CD4-positive, alpha-beta T cell treated with Interleukin-1 beta for 1 hour (primary cell): ENCODE measurements at regions not wholly inside any gene's neighbourhood (a gene's known extent, or its start where the extent isn't known, plus 50 kb on each side); places are given as distances from the start of the nearest gene placed in this dataset.

Experiments used
- DNase-seq, 2 donors: peaks; one replicate each; pipeline ENCODE4 v3.0.0-alpha.2; 2020 to 2022

DNA sequence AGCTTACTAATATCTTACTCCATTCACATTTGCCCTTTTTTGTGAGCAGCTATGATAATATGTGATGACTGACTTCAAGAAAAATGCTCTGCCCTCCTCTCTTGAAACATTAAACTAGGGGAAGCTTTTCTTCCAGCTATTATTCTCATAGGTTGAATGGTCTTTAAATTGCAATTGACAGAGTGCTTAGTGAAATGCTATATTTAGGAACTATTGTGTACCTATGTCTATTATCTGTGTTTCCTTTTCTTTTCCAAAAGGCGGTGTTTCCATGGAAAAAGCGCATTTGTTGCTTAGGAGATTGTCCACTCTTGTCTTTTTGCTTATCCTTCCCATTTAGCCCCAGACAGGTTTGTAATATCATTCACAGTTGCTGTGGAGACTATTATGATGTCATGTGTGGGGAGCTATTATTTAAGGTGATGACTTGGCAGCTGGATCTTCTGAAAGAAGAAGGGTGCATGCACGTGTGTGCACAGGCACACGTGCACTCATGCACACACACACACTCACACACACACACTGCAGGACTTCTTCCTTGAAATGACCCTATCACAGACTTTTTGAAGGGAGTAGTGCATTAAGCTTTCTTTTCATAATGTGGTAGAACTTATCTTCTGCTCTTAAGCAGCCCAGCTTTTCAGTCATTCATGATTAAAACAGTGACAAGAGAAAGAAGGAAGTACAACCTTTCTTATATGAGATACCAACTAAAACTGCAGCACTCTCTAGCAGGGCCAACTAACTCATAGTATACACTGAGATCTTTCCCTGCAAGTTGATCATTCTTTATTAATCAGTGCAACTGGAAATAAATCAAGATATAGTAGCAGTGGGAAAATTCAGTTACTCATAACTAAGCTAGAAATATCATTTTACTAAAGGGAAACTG lies 340.8 kb upstream of the MTNR1B start:
- no peak for DNase-seq

DNA sequence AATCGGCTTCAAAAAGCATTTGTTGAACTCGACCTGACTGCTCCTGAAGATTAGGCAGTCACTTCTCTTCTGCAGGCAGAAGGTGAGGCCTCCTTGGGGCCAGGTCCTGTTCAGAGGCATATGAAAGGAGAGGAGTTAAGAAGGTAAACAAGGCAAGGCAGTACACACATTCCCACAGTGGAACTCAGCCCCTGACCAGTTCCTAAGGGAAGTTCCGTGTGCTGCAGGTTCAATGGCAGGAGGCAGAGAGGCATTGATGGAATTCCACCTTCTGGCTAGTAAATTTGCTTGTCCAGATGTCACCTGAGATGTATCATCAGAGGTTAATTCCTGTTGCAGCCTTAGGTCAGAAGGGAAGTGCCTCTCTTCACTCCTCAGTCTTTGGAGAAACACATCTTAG lies 337.0 kb upstream of the MTNR1B start:
- DNase-seq, result no peak

DNA sequence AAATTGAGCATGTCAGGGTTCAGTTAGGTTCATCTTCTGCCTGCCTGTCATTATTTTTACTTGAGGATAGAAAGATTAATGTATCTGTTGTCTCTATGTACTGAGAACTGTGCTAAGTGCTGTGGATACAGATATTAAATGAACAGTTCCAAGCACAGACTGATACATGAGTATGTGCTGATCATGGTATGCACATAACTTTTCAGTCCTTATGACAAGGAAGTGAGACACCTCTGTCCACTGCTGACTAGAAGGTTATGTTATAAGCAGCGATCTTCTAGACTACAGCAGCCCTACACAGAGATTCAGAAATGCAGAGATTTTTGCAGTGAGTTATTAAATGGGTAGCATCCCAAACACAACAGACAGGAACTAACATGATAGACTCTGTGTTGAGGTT lies 335.6 kb upstream of the MTNR1B start:
- DNase-seq, result no peak

DNA sequence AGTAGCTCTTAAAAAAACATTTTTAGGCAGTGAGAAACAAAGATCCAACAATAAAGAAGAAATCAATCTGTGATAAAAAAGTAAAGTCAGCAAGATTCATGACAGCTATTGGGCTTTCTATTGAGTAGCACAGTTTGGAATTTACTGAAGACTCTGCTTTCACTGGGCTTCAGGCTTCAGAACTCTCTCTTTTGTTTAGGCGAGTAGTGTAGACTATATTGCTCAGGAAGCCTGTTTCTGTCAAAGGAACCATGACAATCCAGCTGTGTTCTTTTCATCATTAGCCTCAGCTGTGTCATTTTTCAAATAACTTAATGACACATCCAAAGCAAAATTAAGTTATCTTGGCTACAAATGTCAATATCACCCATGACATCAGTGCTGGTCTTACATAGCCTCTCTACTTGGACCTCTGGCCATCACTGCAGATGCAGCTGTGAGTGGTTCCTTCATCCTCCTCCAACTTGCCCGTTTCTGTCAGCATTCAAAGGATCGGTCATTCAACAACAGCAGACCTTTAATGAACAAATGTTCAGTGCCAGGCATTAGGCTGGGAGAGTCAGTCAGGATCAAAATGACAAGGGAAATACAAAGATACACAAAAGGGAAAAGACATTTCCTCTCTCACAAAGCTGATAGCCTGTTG lies 332.8 kb upstream of the MTNR1B start:
- no peak for DNase-seq

DNA sequence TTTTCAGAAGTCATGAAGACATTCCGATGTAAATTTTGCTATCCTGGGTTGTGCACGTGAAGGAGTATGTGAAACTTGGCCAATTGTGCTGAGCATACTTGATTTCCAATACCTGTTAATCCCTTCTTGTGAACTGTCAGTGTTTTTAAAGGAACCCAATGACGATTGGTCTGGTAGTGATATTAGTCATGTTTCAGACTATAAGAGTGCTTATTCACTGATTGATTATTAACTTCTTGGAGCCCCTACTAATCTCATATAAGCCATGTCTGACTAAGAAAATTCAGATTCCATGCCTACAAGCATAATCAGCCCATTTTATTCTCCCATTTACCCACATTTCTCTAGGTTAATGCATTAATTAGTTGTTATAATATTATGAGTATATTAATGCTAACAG lies 330.8 kb upstream of the MTNR1B start:
- no peak for DNase-seq

DNA sequence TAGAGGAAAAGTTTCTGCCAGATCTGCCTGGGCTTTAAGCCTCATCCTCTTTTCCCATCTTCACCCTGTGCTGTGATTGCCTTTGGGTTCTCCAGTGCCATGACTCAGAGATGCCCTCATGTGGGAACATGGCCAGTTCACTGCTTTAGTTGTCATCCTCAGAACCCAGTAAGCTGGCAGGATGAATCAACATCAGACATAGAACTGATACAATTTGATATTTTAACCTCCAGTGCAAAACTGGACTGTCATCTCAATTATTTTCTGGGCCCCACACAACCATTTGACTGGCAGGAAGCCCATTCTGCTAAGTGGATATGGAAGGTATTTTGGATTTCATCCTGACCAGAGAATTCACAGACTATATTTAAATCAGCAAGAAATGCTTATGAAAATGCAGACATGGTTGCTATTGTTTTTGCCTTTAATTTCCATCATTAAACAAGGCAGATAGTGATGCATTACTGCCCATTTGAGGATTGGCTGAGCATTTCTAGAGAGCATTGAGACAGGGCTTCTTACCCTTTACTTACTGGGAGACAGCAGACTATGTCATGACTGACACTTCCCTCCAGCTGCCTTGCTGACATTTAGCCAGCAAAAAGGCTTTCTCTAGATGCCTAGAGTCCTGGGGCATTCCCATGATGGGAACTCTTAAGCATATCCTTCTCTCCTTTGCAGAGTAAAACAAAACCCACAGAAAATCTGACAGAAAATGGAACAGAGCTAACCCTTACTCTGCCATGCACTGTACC lies 327.1 kb upstream of the MTNR1B start:
- DNase-seq, result no peak

DNA sequence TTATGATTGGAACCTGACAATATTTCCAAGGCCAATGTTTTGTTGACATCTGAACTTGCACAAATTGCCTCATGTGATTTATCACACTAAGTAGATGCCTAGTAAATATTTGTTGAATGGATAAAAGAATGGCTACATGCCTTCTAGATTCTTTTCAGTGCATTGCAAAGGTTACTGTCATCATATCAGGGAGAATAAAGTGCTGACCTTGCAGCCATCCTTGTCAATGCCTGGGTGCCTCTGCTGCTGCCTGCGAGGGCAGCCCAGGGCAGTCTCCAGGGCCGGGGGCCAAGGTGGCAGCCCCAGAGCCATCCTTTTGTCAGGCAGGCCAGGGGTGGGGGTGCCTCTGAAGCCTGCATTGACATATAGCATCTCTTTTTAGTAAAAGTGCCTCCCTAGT lies 325.6 kb upstream of the MTNR1B start:
- no peak for DNase-seq

DNA sequence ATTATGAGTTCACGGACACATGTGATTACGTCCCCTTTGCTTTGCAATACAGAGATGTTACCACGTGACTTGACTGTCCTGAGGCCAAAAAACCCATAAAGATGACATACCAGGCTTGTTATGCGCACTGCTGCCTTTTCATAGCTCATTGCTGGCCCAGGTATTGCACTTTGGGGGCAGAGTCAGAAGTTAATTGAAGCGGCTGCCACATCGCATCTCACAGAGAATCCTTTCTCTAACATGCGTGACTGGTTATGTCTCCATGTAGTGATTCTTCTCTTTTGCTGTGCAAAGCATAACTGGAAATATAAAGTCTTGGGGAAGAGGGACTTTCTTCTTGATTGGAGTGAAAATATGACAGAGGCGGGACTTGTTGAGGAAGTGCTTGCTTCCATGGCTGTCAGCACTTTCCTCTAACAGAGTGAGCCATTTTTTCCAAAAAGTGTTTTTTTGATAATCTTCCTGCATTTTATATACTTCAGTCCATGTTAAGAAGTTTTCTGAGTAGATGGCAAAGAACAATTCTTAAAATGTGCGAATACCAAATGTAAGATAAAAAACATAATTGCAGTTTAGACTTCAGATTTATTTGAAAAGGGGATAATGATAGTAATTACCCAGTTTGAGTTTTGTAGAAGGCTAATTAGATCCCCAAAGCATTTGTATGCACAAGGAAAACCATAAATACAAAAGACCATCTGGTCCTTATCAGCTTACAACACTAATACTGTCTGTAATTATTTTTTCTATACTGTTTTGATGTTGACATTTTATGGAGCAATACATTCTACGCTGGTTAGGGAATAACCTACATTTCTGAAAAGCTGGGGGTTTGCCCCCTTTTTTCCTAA lies 324.6 kb upstream of the MTNR1B start:
- no peak for DNase-seq

DNA sequence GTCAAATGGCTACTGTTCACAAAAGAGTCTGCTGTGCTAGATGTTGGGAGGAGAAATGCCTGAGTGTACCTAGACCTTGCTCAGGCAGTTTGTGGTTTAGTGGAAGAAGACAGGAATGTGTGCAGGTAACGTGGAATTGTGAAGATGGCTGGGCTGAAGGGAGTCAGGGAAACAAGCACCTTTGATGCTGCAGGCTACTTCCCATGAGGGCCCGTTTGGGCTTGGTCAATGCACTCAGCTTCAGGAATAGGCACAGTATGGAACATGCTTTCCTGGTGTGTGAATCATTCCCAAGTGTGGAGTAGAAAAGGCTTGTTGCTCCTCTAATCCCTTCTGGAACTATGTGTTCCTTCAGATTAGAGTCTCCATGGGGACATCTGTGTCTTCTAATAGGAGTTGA lies 318.3 kb upstream of the MTNR1B start:
- DNase-seq, result no peak

DNA sequence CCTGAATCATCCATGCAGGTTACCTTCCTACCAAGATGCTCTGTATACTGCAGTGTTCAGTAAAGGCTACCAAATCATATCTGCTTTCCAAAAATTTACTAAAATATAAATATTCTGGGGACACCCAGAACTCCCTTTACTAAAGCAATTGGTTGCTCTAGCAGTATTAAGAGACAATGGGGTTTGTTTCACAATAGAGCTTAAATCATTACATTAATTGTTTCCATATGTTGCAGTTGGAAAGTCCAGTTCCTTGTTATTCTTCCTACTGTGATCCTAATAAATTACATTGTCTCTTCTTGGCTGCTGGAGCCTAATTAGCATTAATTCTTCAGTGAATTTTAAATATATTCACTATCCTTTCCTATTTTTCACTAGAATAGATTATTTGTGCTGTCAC lies 316.0 kb upstream of the MTNR1B start:
- DNase-seq, result no peak

DNA sequence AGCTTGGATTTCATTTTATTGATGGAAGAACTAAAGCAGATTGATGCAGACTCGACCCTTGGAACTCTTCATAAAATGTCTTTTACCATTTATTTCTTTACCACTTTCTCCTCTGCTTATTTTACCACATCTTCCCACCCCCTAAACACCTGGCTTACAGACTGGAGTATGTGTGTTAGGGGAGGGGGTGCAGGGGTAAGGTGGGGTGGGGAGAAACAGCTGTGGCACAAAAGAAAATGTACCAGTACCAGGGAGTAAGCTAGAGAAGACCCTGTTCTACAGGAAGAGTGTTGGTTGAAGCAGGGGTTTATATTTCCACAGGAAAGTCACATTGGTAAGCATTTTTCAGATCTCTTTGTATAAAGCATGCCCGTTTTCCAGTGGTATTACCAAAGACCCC lies 312.7 kb upstream of the MTNR1B start:
- no peak for DNase-seq

DNA sequence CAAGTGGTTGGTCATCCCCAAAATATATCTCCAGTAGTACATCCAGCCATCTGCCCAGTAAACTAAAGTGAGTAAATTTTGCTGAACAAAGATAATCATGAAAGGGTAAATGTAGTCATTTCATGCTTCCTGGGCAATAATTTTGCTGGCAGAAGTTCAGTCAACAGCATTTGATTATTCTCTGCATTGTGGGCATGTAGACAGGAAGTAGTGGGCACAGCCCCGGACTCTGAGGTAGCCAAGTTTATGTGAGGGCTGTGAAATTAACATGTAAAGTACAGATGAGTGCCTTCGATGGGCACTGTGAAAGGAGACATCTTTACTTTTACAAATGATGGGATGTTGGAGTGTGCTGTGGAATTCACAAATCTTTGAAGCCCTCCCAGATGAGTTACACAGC lies 312.2 kb upstream of the MTNR1B start:
- no peak for DNase-seq

DNA sequence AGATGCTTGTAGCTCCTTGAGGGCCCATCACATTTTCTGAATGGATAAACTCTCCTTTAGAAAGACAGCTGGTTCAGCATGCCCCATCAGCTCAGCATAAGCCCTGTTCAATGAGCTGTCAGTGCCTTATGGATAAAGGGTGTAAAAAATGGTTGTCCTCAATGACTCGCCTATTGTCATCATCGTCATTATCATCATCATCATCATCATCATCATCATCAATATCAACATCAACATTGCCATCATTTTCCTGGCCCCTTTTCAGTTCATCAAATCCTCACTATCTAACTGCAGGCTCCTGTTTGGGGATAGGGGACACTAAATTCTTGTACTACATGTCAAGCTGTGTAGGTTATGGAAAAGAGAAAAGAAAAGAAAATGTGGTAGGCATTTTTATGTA lies 310.7 kb upstream of the MTNR1B start:
- DNase-seq, result no peak

DNA sequence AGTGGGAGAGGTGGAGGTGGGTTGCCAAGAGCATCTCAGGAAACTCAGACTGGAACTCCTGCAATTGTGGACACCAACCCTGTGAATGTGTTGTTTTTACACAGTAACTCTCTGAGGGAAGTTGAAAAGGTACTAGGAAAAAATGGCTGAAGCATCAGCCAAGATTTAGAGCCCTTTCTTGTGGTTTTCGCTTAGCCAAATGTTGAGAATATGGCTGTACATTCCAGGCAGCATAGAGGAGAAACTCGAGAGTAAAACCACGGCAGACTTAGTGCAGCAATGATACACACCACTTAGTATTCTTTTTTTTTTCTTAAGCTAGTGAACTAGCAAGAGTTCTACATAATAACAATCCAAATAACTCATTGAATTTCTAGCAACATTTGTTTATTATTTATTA lies 309.7 kb upstream of the MTNR1B start:
- DNase-seq, result no peak

DNA sequence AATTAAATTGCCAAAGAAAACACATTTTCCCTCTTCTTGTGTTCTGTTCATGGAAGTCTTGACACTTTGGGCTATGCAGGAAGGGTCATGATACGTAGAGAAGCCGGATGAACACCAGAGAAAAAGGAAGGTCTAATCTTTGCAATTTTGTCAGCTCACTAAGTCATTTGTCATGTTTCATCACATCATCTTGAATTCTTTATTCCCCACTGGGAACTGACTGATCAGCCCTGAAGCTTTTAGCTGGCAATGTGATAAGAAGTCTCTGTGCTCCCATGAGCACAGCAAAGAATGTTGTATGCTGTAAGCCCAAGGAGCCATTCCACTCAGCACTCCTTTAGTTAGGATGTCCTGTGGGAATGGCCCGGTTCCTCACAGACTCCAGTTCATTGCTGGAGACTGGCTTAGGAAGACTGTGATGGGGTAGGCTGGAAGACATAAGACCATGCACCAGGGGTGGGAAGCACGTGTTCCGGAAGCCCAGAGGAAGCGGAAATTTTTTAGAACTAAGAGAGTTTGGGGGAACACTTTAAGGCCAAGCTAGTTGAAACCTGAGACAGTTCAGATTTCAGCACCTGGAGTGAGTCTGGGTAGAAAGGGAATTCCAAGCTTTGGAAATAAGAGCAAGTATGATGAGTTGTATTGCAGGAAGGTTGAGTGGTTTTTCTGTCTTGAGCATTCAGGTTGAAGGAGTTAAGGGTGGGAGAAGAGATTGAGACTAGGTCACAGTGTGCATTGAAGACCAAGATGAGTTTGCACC lies 306.7 kb upstream of the MTNR1B start:
- DNase-seq, result no peak

DNA sequence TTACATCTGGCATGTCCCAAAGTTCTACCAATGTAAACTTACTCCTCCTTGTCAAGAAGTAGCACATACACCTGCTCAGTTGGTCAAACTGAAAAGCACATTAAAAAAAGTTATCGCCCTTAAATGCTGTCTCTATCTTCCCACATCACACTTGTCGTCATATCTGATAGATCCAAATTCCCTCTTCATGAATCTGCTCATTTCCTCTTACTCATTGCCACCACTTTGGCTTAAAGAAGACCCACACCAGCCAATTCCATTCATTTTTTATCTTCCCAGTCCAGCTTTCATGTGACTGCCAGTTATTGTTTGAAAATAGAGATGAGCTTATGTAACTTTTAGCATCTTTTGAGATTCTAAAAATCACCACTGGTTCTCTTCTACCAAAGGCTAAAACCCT lies 305.9 kb upstream of the MTNR1B start:
- DNase-seq, result no peak

DNA sequence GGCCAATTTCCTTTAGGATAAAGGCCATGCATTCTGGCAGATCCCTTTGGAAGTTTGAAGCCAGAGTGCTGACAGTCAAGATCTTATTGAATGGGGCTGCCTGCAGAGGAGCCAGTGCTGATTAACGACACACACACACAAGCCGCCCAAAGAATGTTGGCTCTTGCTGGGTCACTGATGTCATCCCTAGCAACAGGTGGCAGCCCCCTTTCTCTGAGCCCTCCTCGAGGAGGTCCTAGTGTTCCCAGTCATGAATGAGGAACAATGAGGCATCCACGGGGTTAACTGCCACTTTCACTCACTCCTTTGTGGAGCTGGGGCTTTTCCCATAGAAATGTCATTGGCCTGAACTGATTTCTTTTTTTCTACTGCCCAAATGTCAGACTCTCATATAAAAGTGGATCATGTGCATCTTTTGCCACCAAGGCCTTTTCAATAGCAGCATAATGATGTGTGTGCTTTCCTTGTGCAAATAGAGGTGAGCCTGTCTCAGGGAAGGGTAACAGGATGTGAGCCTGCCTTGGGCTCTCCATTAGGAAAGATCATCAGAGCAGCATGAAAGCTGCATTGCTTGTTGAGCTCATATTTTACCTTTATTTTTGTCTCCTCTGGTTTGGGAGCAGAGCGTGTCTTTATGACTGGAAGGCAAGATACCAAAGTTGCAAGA lies 301.8 kb upstream of the MTNR1B start:
- DNase-seq, result no peak

DNA sequence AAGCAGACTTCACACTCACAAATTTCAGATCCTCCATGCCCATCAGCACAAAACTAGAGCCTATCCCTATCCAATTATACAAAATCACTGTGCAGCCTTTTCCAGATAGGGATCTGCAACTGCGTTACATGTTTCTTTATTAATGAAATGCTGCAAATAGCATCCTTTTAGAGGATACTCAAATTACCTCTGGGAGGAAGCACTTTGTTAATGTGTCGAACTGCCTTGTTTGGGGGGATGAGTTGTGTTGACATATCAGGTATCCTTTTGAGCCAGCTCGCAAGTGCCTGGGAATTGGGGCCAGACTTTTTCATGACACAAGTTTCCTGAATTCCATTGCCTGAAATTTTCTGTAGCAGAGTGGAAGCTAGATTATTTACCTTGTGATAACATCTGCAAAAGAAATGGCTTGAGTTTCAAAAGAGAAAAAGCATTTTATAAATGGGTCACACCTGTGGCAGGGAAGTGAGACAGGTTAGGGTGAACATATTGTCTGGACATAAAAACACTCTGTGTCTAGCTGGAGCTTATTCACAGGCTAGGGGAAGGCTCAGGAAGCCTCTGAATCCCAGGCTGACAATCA lies 299.1 kb upstream of the MTNR1B start:
- no peak for DNase-seq

DNA sequence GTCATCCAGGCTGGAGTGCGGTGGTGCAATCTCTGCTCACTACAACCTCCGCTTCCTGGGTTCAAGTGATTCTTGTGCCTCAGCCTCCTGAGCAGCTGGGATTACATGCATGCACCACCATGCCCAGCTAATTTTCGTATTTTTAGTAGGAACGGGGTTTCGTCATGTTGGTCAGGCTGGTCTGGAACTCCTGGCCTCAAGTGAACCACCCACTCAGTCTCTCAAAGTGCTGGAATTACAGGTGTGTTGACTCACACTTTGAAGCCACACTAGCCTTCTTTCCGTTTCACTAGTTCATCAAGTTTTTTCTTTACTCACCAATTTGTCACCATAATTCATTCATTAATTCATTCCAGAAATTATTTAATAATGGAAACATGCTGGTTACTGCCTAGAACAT lies 298.4 kb upstream of the MTNR1B start:
- DNase-seq, result no peak

DNA sequence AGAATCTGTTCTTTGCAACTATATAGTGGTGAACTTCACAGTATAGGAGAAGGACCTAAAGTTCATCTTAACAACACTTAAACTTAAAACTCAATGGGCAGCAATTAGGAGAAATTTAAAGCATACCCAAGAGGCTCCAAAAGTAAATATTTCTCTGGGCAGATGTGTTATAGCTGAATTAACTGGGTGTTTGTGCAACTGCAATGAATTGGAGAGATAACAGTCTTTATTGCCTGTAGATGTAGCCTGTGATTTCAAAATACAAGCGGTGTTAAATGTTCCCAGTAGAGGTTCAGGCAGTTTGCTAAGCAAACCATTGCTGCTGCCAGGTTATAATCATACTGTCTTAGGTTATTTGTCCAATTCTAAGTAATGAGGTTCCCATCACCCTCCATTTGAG lies 294.1 kb upstream of the MTNR1B start:
- no peak for DNase-seq

DNA sequence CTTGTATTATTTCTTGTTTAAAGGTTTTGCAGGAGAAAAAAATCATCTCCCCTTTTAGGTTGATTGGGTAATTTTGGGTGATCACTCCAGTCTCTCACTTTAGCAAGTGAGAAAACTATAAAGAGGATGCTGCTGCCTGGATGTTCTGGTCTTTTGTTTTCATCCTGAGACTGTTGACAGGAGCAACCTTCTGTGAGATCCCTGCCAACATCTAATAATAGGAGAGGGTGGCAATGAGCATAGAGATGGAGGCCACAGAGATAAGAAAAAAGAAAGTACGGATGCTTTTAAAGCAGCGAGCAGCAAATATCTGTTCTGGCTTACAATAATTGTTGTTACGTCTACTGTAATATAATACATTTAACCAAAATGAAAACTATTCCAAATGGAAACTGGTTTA lies 293.6 kb upstream of the MTNR1B start:
- DNase-seq, result no peak
